ENCODE measurements at regions not wholly inside any gene's neighbourhood (a gene's known extent, or its start where the extent isn't known, plus 50 kb on each side); places are given as distances from the start of the nearest gene placed in this dataset.

DNA sequence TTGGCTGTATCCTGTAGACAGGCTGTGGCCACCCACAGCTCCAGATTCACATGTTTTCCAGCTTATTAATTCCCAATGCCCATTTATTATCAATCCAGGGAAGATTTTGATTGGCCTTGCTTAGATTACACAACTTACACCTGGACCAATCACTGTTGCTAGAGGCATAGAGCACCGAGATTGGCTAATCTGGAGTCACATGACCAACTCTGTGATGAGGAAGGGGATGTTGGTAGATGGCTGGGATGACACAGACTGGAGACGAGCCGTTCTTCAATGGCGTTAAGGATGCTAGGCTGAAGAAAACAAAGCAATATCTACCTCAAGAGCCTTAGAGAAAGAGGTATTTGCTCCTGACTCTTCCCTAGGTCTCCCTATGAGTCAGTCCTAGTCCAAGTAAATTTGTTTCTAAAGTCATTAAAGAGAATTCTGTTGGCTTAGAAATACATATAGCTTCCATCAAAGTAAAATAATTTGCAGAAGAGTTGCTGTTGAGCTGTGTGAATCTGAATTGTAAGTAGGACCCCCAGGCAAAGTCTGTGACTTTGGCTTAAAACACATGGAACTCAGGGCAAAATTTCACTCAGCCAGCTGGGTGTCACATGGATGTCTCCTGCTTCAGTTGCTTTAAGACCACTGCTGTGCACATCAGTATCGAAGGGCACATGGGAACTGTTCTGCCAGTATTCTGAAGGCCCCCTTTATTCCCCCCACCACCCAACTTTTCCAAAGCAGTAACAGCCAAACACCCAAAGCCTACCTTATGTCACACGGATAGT is 326.4 kb upstream of the KLF4 start:
- H3K9me3 ChIP-seq: no peaks in the 10 kb centered on the region
- no peaks in the 10 kb centered on the region for H3K36me3 Mint-ChIP-seq (ENCODE audit: insufficient read depth, unreplicated experiment)
- CTCF ChIA-PET: interaction anchor here (1.0 kb wide), 1 partner anchor 211 kb away, joined by 3 read pairs; no protein-coding TSS in a partner anchor
- DNase-seq: no peak
- peaks cover 10% of the 10 kb centered on the region for H3K27me3 Mint-ChIP-seq (ENCODE audit: insufficient read depth, unreplicated experiment)
- TF ChIP-seq, protein P1, sequence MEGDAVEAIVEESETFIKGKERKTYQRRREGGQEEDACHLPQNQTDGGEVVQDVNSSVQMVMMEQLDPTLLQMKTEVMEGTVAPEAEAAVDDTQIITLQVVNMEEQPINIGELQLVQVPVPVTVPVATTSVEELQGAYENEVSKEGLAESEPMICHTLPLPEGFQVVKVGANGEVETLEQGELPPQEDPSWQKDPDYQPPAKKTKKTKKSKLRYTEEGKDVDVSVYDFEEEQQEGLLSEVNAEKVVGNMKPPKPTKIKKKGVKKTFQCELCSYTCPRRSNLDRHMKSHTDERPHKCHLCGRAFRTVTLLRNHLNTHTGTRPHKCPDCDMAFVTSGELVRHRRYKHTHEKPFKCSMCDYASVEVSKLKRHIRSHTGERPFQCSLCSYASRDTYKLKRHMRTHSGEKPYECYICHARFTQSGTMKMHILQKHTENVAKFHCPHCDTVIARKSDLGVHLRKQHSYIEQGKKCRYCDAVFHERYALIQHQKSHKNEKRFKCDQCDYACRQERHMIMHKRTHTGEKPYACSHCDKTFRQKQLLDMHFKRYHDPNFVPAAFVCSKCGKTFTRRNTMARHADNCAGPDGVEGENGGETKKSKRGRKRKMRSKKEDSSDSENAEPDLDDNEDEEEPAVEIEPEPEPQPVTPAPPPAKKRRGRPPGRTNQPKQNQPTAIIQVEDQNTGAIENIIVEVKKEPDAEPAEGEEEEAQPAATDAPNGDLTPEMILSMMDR (IDR thresholded peaks at IDR 0.05; ENCODE audit: insufficient read depth in 1 of 2, low read depth in 1 of 2, low read length in 1 of 2, severe bottlenecking in 1 of 2, unreplicated experiment in 1 of 2): no peak
- POLR2A ChIA-PET: no interaction called here
- peaks cover 19% of the 10 kb centered on the region for H3K4me1 ChIP-seq
- H3K27ac Mint-ChIP-seq (ENCODE audit: unreplicated experiment): no peak overlapping the region
- intact Hi-C loops (cut with micrococcal nuclease; ENCODE audit: unreplicated experiment): no loop called here
- H3K4me1 Mint-ChIP-seq (ENCODE audit: low read depth, unreplicated experiment): peaks cover 25% of the 10 kb centered on the region
- H3K36me3 ChIP-seq (ENCODE audit: control insufficient read depth, insufficient read depth, low read length): no peaks in the 10 kb centered on the region
- H3K9me3 Mint-ChIP-seq (ENCODE audit: unreplicated experiment): no peaks in the 10 kb centered on the region
- no peak overlapping the region for H3K4me3 ChIP-seq (ENCODE audit: low read depth, low read length)
- no peaks in the 10 kb centered on the region; the same call in 1 of the 2 replicates for H3K27me3 ChIP-seq (replicated peaks; ENCODE audit: control insufficient read depth, insufficient read depth, low read length)
- no peak overlapping the region for H3K4me3 Mint-ChIP-seq (ENCODE audit: unreplicated experiment)
- no TSS peak for BruUV-seq (replicated peaks)

DNA sequence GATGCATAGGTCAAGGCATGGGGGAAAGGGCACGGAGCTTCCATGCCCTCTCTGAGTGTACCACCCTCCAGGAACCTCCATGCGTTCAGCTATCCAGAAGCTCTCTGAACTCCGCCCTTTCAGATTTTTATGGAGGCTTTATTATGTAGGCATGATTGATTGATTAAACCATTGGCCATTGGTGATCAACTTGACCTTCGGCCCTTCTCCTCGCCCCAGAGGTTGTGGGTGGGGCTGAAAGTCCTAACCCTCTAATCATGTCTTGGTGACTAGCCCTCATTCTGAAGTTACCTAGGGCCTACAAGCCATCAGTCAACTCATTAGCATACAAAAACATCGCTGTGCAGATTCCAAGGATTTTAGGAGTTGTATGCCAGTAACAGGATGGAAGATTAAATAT is 323.7 kb upstream of the KLF4 start:
- Mint-ChIP-seq H3K27me3 (ENCODE audit: insufficient read depth, unreplicated experiment) (peaks cover 3% of the 10 kb centered on the region), H3K4me3 (ENCODE audit: unreplicated experiment) (no peak overlapping the region), H3K27ac (ENCODE audit: unreplicated experiment) (no peak overlapping the region), H3K9me3 (ENCODE audit: unreplicated experiment) (no peaks in the 10 kb centered on the region), H3K4me1 (ENCODE audit: low read depth, unreplicated experiment) (peaks cover 9% of the 10 kb centered on the region), H3K36me3 (ENCODE audit: insufficient read depth, unreplicated experiment) (no peaks in the 10 kb centered on the region)
- Histone ChIP-seq H3K4me3 (ENCODE audit: low read depth, low read length) (no peak overlapping the region), H3K36me3 (ENCODE audit: control insufficient read depth, insufficient read depth, low read length) (no peaks in the 10 kb centered on the region), H3K4me1 (peaks cover 8% of the 10 kb centered on the region; the same call in 1 of the 2 replicates), H3K9me3 (no peaks in the 10 kb centered on the region), H3K27me3 (replicated peaks; ENCODE audit: control insufficient read depth, insufficient read depth, low read length) (no peaks in the 10 kb centered on the region; the same call in 1 of the 2 replicates)
- CTCF ChIA-PET: no interaction called here
- TF ChIP-seq, protein P1 (IDR thresholded peaks at IDR 0.05; ENCODE audit: insufficient read depth in 1 of 2, low read depth in 1 of 2, low read length in 1 of 2, severe bottlenecking in 1 of 2, unreplicated experiment in 1 of 2): no peak
- no TSS peak for BruUV-seq (replicated peaks)
- no peak for DNase-seq
- POLR2A ChIA-PET: no interaction called here
- intact Hi-C loops (cut with micrococcal nuclease; ENCODE audit: unreplicated experiment): no loop called here

DNA sequence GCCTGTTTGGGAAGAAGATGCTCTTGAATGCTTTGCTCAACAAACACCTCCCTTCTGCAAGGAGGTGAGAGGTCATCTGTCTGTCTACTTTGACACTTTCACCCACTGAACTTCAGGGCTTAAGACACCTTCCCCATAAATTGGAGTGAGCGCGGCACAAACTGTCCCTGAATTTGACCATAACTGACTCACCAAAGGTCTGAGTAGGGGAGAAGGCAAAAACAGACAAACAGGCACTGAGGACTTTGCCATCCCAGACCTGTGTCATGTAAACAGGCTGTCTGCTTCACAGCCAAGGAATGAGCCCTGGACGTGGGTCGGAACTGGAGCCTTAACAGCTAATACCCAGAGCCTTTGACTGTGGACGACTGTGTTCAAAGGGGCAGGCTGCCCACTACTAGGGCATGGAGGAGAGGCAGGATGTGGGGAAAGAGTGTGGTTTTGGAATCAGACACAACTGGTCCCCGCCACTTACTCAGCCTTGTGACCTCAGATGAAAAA is 320.9 kb upstream of the KLF4 start:
- Histone ChIP-seq H3K36me3 (ENCODE audit: control insufficient read depth, insufficient read depth, low read length) (no peaks in the 10 kb centered on the region), H3K9me3 (peaks cover 5% of the 10 kb centered on the region; the same call in 1 of the 2 replicates), H3K4me3 (ENCODE audit: low read depth, low read length) (no peak overlapping the region), H3K4me1 (no peaks in the 10 kb centered on the region), H3K27me3 (replicated peaks; ENCODE audit: control insufficient read depth, insufficient read depth, low read length) (no peaks in the 10 kb centered on the region)
- intact Hi-C loops (cut with micrococcal nuclease; ENCODE audit: unreplicated experiment): no loop called here
- no peak for DNase-seq
- no peak overlapping the region for H3K4me3 Mint-ChIP-seq (ENCODE audit: unreplicated experiment)
- H3K36me3 Mint-ChIP-seq (ENCODE audit: insufficient read depth, unreplicated experiment): no peaks in the 10 kb centered on the region
- ChIA-PET POLR2A (no interaction called here), CTCF (no interaction called here)
- TF ChIP-seq, protein P1 (IDR thresholded peaks at IDR 0.05; ENCODE audit: insufficient read depth in 1 of 2, low read depth in 1 of 2, low read length in 1 of 2, severe bottlenecking in 1 of 2, unreplicated experiment in 1 of 2): no peak
- H3K4me1 Mint-ChIP-seq (ENCODE audit: low read depth, unreplicated experiment): no peaks in the 10 kb centered on the region
- H3K27ac Mint-ChIP-seq (ENCODE audit: unreplicated experiment): no peak overlapping the region
- no peaks in the 10 kb centered on the region for H3K9me3 Mint-ChIP-seq (ENCODE audit: unreplicated experiment)
- BruUV-seq (replicated peaks): no TSS peak
- H3K27me3 Mint-ChIP-seq (ENCODE audit: insufficient read depth, unreplicated experiment): peaks cover 2% of the 10 kb centered on the region

All from Caco-2 (cell line).